ENCODE measurements at regions not wholly inside any gene's neighbourhood (a gene's known extent, or its start where the extent isn't known, plus 50 kb on each side); places are given as distances from the start of the nearest gene placed in this dataset.

- TF ChIP-seq NR2C2 (IDR thresholded peaks at IDR 0.05; ENCODE audit: borderline replicate concordance, control insufficient read depth, insufficient read length, low read depth): no peak
- TF ChIP-seq ZNF24 (IDR thresholded peaks at IDR 0.05): no peak
- TF ChIP-seq CTCF (IDR thresholded peaks at IDR 0.05 in 2 of 3, conservative IDR thresholded peaks at IDR 0.05 in 1 of 3; ENCODE audit: control insufficient read depth in 2 of 3, extremely low read depth in 1 of 3, insufficient read depth in 1 of 3, low read depth in 3 of 3, low read length in 3 of 3): no peak
- no peak for TF ChIP-seq NKRF (conservative IDR thresholded peaks at IDR 0.05)
- TF ChIP-seq CREB1 (IDR thresholded peaks at IDR 0.05; ENCODE audit: low read depth): no peak
- no peak for TF ChIP-seq POLR2AphosphoS5 (IDR thresholded peaks at IDR 0.05; ENCODE audit: low read length)
- TF ChIP-seq MAX (IDR thresholded peaks at IDR 0.05; ENCODE audit: low read depth, low read length): no peak
- TF ChIP-seq SRF (IDR thresholded peaks at IDR 0.05; ENCODE audit: low read depth in 2 of 2, low read length in 2 of 2): no peak
- TF ChIP-seq SMC3 (IDR thresholded peaks at IDR 0.05; ENCODE audit: borderline replicate concordance, low read length): no peak
These were observed 62.3 kb upstream of the RCOR3 start for GRCh38 chr1:211196880-211197279.
